ENCODE measurements at regions not wholly inside any gene's neighbourhood (a gene's known extent, or its start where the extent isn't known, plus 50 kb on each side); places are given as distances from the start of the nearest gene placed in this dataset.

DNA sequence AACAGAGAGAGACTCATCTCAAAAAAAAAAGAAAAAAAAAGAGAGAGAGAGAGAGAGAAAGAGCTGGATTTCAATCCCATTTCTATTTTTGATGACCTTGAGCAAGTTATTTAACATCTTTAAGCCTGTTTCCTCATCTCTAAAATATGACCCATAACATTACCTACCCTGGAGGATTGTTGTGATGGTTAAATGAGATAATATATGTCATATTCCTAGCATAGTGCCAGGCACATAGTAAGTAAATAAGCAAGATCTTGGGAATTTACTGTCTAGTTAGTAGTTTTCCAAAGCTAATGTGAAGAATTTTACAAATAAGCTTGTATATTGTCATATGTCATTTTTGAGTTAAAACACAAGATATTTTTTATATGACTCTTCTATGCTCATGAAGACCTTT, 236.5 kb downstream of the PHLDA1 start:
- TF ChIP-seq FOXP2 (optimal IDR thresholded peaks at IDR 0.05; ENCODE audit: borderline replicate concordance, extremely low read depth, extremely low read length, insufficient read depth) = no peak
- TF ChIP-seq SIN3A (IDR thresholded peaks at IDR 0.05; ENCODE audit: borderline replicate concordance, insufficient read depth, low read length) = no peak
- TF ChIP-seq, protein P1, sequence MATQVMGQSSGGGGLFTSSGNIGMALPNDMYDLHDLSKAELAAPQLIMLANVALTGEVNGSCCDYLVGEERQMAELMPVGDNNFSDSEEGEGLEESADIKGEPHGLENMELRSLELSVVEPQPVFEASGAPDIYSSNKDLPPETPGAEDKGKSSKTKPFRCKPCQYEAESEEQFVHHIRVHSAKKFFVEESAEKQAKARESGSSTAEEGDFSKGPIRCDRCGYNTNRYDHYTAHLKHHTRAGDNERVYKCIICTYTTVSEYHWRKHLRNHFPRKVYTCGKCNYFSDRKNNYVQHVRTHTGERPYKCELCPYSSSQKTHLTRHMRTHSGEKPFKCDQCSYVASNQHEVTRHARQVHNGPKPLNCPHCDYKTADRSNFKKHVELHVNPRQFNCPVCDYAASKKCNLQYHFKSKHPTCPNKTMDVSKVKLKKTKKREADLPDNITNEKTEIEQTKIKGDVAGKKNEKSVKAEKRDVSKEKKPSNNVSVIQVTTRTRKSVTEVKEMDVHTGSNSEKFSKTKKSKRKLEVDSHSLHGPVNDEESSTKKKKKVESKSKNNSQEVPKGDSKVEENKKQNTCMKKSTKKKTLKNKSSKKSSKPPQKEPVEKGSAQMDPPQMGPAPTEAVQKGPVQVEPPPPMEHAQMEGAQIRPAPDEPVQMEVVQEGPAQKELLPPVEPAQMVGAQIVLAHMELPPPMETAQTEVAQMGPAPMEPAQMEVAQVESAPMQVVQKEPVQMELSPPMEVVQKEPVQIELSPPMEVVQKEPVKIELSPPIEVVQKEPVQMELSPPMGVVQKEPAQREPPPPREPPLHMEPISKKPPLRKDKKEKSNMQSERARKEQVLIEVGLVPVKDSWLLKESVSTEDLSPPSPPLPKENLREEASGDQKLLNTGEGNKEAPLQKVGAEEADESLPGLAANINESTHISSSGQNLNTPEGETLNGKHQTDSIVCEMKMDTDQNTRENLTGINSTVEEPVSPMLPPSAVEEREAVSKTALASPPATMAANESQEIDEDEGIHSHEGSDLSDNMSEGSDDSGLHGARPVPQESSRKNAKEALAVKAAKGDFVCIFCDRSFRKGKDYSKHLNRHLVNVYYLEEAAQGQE (IDR thresholded peaks at IDR 0.05; ENCODE audit: insufficient read depth in 1 of 2, low read depth in 2 of 2, low read length in 2 of 2) = no peak
- no peak for TF ChIP-seq POLR2AphosphoS5 (IDR thresholded peaks at IDR 0.05; ENCODE audit: low read depth, low read length)
- no peak for TF ChIP-seq TAF1 (IDR thresholded peaks at IDR 0.05; ENCODE audit: borderline replicate concordance, insufficient read depth, low read length)

DNA sequence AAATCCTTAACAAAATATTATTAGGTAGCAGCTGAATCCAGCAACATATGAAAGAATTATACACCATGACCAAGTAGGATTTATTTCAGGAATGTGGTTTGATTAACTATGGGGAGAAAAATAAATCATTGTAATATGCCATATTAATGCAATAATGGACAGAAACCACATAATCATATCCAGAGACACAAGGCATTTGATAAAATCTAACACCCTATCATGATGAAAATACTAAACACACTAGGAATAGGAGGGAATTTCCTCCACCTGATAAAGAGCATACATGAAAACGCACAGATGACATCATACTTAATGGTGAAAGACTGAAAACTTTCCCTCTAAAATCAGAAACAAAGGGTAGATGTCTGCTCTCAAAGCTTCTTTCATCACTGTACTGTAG, 238.9 kb downstream of the PHLDA1 start:
- no peak for TF ChIP-seq FOXP2 (optimal IDR thresholded peaks at IDR 0.05; ENCODE audit: borderline replicate concordance, extremely low read depth, extremely low read length, insufficient read depth)
- no peak for TF ChIP-seq TAF1 (IDR thresholded peaks at IDR 0.05; ENCODE audit: borderline replicate concordance, insufficient read depth, low read length)
- TF ChIP-seq, protein P1 (IDR thresholded peaks at IDR 0.05; ENCODE audit: insufficient read depth in 1 of 2, low read depth in 2 of 2, low read length in 2 of 2) = no peak
- no peak for TF ChIP-seq SIN3A (IDR thresholded peaks at IDR 0.05; ENCODE audit: borderline replicate concordance, insufficient read depth, low read length)
- no peak for TF ChIP-seq POLR2AphosphoS5 (IDR thresholded peaks at IDR 0.05; ENCODE audit: low read depth, low read length)

DNA sequence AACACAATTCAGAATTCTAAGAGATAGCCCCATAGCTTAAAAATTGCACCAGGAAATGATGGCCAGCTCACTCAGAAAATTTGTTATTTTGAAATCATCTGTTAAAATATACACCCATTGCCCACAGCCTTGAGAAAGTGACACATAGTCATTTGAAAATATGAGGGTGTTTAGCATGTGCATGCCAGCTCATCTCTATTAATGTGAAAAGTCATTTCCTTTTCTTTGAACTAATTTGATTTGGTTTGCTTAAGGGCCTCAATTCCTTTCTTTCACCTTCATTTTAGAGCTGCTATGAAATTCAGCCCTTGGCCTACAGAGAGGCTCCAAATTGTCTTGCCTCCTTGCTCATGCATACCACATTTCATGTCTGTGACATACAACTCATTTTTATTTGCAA, 241.4 kb downstream of the PHLDA1 start:
- TF ChIP-seq, protein P1 (IDR thresholded peaks at IDR 0.05; ENCODE audit: insufficient read depth in 1 of 2, low read depth in 2 of 2, low read length in 2 of 2) = no peak
- no peak for TF ChIP-seq FOXP2 (optimal IDR thresholded peaks at IDR 0.05; ENCODE audit: borderline replicate concordance, extremely low read depth, extremely low read length, insufficient read depth)
- TF ChIP-seq TAF1 (IDR thresholded peaks at IDR 0.05; ENCODE audit: borderline replicate concordance, insufficient read depth, low read length) = no peak
- TF ChIP-seq SIN3A (IDR thresholded peaks at IDR 0.05; ENCODE audit: borderline replicate concordance, insufficient read depth, low read length) = no peak
- no peak for TF ChIP-seq POLR2AphosphoS5 (IDR thresholded peaks at IDR 0.05; ENCODE audit: low read depth, low read length)

DNA sequence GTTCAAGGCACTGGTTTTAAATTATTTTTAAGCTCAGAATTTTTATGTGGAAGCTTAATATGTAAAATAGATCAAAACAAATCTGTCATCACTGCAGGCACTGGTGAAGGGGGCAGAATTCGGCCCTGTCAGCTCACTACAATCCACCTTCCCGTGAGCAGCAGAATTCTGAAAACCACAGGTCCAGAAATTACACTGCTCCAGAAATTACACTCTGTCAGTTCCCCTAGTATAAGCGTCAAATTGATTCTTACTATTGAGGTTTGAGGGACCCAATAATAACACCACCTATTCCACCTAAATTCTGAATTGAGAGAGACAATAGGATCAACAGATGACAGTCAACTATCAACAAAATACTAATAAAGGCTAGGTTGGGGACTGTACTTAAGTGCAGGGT, 245.5 kb downstream of the PHLDA1 start:
- TF ChIP-seq FOXP2 (optimal IDR thresholded peaks at IDR 0.05; ENCODE audit: borderline replicate concordance, extremely low read depth, extremely low read length, insufficient read depth) = no peak
- TF ChIP-seq, protein P1 (IDR thresholded peaks at IDR 0.05; ENCODE audit: insufficient read depth in 1 of 2, low read depth in 2 of 2, low read length in 2 of 2) = no peak
- TF ChIP-seq SIN3A (IDR thresholded peaks at IDR 0.05; ENCODE audit: borderline replicate concordance, insufficient read depth, low read length) = no peak
- TF ChIP-seq TAF1 (IDR thresholded peaks at IDR 0.05; ENCODE audit: borderline replicate concordance, insufficient read depth, low read length) = no peak
- no peak for TF ChIP-seq POLR2AphosphoS5 (IDR thresholded peaks at IDR 0.05; ENCODE audit: low read depth, low read length)

DNA sequence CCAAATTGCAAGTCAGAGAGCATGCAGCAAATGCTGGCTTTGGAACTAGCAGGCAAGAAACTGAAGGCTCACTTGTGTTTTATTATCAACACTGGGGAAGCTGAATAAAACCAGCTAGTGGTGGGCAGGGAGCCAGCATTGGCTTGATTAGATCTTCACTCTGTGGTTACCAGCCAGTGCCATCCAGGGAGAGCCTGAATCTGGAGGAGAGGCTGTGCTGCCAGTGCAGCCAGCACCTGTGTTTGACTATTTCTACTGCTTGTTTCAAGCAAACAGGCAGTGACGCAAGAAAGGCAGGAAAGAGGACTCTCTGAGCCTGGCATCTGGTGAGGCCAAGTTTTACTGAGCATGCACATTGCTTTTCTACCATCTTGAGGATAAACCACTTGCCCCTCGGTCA, 247.0 kb downstream of the PHLDA1 start:
- TF ChIP-seq, protein P1 (IDR thresholded peaks at IDR 0.05; ENCODE audit: insufficient read depth in 1 of 2, low read depth in 2 of 2, low read length in 2 of 2) = no peak
- TF ChIP-seq SIN3A (IDR thresholded peaks at IDR 0.05; ENCODE audit: borderline replicate concordance, insufficient read depth, low read length) (no peak), TAF1 (IDR thresholded peaks at IDR 0.05; ENCODE audit: borderline replicate concordance, insufficient read depth, low read length) (no peak), FOXP2 (optimal IDR thresholded peaks at IDR 0.05; ENCODE audit: borderline replicate concordance, extremely low read depth, extremely low read length, insufficient read depth) (no peak), POLR2AphosphoS5 (IDR thresholded peaks at IDR 0.05; ENCODE audit: low read depth, low read length) (no peak)

Measured in PFSK-1 (cell line).